HEK293T (cell line): ENCODE measurements at regions not wholly inside any gene's neighbourhood (a gene's known extent, or its start where the extent isn't known, plus 50 kb on each side); places are given as distances from the start of the nearest gene placed in this dataset.

Source experiments
- ARNT ChIP-seq: fragments of 450-650 bp; IDR thresholded peaks from 2 replicates; pipeline ENCODE4 v1.6.1; 2017; ENCODE audit warnings: mild to moderate bottlenecking
- BHLHE40 ChIP-seq: fragments of 450-650 bp; IDR thresholded peaks from 2 replicates; pipeline ENCODE4 v1.6.1; 2016; ENCODE audit warnings: mild to moderate bottlenecking, moderate library complexity, borderline replicate concordance
- ELF4 ChIP-seq: fragments of 450-650 bp; IDR thresholded peaks from 2 replicates; pipeline ENCODE4 v1.6.1; 2017; ENCODE audit warnings: antibody characterized with exemption
- FOXA1 ChIP-seq: fragments of 450-650 bp; IDR thresholded peaks from 2 replicates; pipeline ENCODE4 v1.6.1; 2016; ENCODE audit warnings: mild to moderate bottlenecking
- FOXK2 ChIP-seq: fragments of 450-650 bp; IDR thresholded peaks from 2 replicates; pipeline ENCODE4 v1.6.1; 2016; ENCODE audit warnings: mild to moderate bottlenecking
- FOXM1 ChIP-seq: fragments of 450-650 bp; IDR thresholded peaks from 2 replicates; pipeline ENCODE4 v1.6.1; 2017; ENCODE audit warnings: mild to moderate bottlenecking, borderline replicate concordance
- SP1 ChIP-seq: fragments of 450-650 bp; IDR thresholded peaks from 2 replicates; pipeline ENCODE4 v1.6.1; 2017
- SUZ12 ChIP-seq: fragments of 450-650 bp; IDR thresholded peaks from 2 replicates; pipeline ENCODE4 v1.6.1; 2016; ENCODE audit warnings: mild to moderate bottlenecking
- TARDBP ChIP-seq: fragments of 450-650 bp; IDR thresholded peaks from 2 replicates; pipeline ENCODE4 v1.6.1; 2016
- ZNF384 ChIP-seq: fragments of 450-650 bp; IDR thresholded peaks from 2 replicates; pipeline ENCODE4 v1.6.1; 2016
- TF ChIP-seq, protein P1 (sequence below): fragments of 450-650 bp; IDR thresholded peaks from 2 replicates; pipeline ENCODE4 v1.6.1; 2016

GRCh38 chr13:38527140-38527539 lies 159.7 kb upstream of the FREM2 start:
- TF ChIP-seq, protein P1, sequence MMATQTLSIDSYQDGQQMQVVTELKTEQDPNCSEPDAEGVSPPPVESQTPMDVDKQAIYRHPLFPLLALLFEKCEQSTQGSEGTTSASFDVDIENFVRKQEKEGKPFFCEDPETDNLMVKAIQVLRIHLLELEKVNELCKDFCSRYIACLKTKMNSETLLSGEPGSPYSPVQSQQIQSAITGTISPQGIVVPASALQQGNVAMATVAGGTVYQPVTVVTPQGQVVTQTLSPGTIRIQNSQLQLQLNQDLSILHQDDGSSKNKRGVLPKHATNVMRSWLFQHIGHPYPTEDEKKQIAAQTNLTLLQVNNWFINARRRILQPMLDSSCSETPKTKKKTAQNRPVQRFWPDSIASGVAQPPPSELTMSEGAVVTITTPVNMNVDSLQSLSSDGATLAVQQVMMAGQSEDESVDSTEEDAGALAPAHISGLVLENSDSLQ = no peak
- no peak for TF ChIP-seq ELF4
- TF ChIP-seq SUZ12 = no peak
- TF ChIP-seq ZNF384 = no peak
- no peak for TF ChIP-seq FOXA1
- no peak for TF ChIP-seq SP1
- no peak for TF ChIP-seq BHLHE40
- no peak for TF ChIP-seq TARDBP
- TF ChIP-seq ARNT = no peak
- no peak for TF ChIP-seq FOXM1
- TF ChIP-seq FOXK2 = no peak
